Body of pancreas (tissue), 4 donors: ENCODE measurements at regions not wholly inside any gene's neighbourhood (a gene's known extent, or its start where the extent isn't known, plus 50 kb on each side); places are given as distances from the start of the nearest gene placed in this dataset.

Experiments used
- POLR2A ChIP-seq, 3 donors: fragments of 450-650 bp; IDR thresholded peaks; one replicate each; pipeline ENCODE4 v1.6.1; 2016; ENCODE audit warnings: antibody characterized with exemption in 3 of 3, mild to moderate bottlenecking in 2 of 3
- TF ChIP-seq, protein P1 (sequence below), 7 experiments: fragments of 450-650 bp in 4 of 7; fragments of 200-600 bp in 3 of 7; sonication (generic) in 3 of 7; IDR thresholded peaks; one replicate each; pipeline ENCODE4 v1.5.1; 2016 to 2019; ENCODE audit warnings: antibody characterized with exemption in 7 of 7

- TF ChIP-seq, protein P1, sequence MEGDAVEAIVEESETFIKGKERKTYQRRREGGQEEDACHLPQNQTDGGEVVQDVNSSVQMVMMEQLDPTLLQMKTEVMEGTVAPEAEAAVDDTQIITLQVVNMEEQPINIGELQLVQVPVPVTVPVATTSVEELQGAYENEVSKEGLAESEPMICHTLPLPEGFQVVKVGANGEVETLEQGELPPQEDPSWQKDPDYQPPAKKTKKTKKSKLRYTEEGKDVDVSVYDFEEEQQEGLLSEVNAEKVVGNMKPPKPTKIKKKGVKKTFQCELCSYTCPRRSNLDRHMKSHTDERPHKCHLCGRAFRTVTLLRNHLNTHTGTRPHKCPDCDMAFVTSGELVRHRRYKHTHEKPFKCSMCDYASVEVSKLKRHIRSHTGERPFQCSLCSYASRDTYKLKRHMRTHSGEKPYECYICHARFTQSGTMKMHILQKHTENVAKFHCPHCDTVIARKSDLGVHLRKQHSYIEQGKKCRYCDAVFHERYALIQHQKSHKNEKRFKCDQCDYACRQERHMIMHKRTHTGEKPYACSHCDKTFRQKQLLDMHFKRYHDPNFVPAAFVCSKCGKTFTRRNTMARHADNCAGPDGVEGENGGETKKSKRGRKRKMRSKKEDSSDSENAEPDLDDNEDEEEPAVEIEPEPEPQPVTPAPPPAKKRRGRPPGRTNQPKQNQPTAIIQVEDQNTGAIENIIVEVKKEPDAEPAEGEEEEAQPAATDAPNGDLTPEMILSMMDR (IDR thresholded peaks at IDR 0.05) = no peak
- no peak for TF ChIP-seq POLR2A (IDR thresholded peaks at IDR 0.05)
Measured at GRCh38 chr9:6072453-6072852, 57.0 kb upstream of the RANBP6 start.
